Fibroblast of skin of left quadriceps (primary cell): ENCODE measurements at regions not wholly inside any gene's neighbourhood (a gene's known extent, or its start where the extent isn't known, plus 50 kb on each side); places are given as distances from the start of the nearest gene placed in this dataset.
"Not testable (repeated sequence)": the region's sequence is repeated elsewhere in the genome, so short reads cannot be mapped to it uniquely, and the experiment has no call there.

ENCODE experiments used
- DNase-seq, 2 experiments: peaks; one replicate each; pipeline ENCODE4 v3.0.0-alpha.2; 2013; ENCODE audit warnings: low read depth in 2 of 2

DNA sequence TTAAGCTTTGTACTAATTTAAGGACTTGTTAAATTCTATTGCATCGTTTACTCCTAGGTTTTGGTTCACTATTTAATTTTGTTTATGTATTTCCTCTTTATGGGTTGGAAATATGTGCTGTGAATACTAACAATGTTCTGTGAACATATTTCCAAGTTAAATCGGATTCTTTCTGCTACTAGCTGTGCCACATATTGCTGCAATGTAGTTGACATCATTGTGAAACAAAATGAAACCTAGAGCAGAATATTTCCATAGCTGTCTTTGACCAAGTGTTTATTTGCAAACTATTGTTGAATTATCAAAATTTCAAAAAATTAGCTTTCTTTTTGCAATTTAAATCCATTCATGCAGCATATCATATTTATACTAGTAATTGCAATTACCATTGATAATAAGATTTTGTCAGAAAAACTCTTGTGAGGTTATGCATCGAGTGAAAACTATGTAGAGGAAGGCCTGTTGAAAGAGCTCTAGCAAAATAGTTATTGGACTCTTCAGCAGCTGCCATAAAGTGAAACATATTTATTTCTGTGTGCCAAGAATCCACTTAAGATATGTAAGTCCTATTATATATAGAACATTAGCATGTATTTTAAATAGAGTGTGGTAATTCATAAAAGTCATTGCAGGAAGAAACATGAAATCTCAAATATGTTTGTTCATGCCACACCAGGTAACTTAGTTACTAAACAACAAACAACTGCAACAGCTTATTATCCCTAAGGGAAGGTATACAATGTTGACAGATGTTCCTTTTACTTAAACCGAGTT lies 575.1 kb downstream of the SLITRK6 start:
- peak in 1 of 2 experiments; percentile 3 for DNase-seq

DNA sequence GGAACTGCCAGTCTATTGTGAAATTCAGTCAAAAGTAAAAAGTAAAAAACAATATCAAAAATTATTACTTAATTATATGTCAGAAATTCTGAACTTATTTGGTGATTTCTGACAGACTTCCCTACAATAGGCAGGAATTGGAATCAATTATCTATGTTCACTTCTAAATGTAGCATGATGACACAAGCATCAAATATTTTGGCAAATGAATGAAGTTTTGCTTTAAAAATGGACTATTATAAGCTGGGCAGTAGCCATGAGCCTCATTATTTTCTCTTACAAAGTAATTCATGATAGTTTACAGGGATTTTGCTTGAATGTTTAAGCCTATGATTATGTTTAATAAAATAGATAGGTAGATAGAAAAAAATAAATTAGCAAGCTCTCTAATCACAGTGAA lies 582.6 kb downstream of the SLITRK6 start:
- DNase-seq, result no peak

DNA sequence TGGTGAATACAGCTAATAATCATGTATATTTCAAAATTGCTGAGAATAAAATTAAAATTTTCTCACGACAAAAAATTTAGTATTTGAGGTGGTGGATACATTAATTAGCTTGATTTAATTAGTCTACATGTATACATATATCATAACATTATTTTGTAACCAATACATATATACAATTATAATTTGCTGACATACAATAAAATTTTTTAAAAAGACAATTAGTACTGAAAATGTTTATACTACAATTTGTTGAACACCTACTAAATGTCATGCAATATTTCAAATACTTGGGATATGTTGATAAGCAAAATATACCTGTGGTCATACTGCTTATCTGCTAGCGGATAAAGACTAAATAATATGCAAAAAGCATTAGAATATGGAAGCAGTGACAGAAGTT lies 586.5 kb downstream of the SLITRK6 start:
- no peak for DNase-seq

DNA sequence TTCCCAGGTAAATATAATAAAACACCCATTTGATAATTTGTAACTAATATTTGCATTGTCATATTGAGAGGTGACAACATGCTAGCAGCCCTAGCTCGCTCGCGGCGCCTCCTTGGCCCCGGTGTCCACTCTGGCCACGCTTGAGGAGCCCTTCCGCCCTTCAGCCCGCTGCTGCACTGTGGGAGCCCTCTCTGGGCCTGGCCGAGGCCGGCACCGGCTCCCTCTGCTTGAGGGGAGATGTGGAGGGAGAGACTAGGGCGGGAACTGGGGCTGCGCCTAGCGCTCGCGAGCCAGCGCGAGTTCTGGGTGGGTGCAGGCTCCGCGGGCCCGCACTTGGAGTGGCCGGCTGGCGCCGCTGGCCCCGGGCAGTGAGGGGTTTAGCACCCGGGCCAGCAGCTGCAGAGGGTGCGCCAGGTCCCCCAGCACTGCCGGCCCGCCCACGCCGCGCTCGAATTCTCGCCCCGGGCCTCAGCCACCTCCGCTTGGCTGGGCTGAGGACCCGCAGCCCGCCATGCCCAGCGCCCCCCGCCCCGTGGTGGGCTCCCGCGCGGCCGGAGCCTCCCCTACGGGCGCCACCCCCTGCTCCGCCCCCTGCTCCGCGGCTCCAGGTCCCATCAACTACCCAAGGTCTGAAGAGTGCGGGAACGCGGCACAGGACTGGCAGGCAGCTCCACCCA lies 594.4 kb downstream of the SLITRK6 start:
- no peak for DNase-seq

DNA sequence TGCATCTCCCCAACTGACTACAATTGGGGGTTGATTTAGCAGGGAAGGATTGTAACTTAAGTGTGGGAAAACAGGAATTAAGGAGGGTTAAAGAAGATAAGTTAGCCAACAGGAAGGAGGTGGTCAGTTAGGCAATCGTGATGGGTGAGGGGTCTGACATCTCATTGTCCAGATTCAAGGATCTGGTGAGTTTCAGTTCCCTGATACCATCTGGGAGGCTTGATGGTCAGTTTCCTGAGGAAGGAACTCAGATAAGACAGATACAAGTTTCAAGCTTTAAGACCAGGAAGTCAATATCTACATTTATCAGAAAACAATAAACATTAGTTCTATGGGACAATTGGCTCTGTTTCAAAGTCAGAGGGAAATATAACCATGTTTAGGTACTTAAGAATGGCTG lies 601.8 kb downstream of the SLITRK6 start:
- DNase-seq, result no peak

DNA sequence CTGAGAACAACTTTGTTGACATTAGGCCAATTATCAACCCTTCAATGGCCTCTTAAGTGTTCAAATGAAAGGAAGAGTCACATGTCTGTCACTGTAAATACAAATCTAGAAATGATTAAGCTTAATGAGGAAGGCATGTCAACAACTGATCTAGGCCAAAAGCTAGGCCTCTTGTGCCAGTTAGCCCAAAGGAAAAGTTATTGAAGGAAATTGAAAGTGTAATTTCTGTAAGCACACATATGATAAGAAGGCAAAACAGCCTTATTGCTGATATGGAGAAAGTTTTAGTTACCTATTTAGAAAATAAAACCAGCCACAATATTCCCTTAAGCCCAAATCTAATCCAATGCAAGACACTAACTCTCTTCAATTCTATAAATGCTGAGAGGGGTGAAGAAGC lies 604.7 kb downstream of the SLITRK6 start:
- DNase-seq, result no peak

DNA sequence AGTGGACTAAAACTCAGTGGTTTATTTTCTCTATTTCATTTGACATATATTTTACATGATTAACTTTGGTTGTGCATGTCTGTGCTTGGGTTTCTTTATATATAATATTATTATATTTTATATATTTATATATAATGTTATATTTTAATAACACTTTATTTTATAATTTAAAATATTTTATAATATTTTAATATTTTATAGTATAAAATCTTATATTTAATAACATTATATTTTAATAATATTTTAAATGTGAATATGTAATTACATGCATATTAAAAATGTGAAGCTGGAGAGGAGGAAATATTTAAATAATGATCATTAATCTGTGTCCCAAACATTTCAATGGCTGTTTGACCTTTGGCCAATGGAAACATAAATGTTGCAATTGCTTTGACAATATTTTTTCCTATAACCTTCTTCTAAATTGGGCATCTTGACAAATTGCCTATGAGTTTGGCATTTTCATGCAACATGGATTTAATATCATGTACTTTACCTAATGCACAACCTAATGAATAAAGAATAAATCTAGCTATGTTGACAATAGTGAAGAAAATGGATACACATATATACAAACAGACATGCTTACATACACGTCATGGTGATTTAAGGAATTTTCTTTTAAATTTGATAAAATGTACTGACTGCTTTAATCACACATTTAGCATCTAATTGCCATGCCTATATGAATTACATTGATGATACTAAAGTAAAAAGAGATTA lies 607.1 kb downstream of the SLITRK6 start:
- DNase-seq, result no peak

DNA sequence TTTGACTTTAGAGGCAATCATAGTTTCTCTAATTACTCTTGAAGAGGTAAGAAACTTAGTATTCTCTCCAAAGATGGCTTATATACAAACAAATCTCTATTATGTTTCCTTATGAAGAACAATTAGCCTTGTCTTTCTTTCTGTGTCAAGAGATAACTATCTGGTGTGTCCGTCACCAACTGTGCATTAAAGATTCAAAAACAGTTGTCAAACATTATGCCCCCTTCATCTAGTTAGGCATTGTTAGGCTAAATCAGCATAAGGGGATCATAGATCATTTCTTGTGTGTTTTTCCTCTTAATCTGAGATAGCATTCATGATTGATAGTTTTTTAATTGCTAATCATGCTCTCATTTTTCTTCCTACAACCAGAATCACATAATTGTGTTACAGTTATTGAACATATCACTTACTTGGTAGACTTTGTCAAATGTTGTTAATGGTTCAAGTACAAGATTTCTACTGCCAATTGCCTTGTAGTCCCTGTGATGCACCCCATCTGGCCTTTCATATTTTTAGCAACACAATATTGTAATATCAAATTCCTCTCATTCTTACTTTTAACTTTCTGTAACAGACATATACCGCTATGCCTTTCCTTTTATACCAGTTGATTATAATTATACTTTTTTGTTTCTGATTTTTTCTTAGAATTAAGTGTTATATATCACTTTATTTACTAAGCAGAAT lies 612.7 kb downstream of the SLITRK6 start:
- no peak for DNase-seq

DNA sequence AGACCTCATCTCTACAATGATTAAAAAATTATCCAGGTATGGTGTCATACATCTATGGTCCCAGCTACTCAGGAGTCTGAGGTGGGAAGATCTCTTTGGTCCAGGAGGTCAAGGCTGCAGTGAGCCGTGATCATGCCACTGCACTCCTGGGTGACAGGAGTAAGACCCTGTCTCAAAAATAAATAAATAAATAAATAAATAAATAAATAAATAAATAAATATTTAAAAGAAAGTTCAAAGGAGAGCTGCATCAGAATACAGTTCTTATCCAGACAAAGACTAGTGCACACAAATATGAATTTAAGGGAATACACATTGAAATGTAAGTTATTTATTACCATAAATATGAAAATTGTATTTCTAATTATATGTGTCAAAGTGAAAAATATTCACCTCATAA lies 624.9 kb downstream of the SLITRK6 start:
- no peak for DNase-seq

DNA sequence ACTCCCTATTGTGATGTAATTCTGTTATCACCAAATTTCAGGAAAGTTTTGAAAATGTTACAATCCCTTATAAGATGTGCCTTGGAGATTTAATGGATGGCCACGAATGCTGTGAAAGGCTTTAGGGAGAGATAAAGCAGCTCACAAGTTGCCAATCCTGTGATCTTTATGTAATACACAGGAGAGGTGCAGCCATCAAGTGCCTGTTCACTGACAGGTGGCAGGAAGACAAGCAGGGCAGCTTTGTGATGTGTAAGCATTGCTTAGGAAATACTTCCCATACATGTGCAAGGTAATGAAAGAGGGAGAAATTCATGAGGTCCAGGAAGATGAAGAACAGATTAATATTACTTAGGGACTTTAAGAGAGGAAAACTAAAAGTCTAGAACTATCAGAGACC lies 628.8 kb downstream of the SLITRK6 start:
- DNase-seq, result no peak

DNA sequence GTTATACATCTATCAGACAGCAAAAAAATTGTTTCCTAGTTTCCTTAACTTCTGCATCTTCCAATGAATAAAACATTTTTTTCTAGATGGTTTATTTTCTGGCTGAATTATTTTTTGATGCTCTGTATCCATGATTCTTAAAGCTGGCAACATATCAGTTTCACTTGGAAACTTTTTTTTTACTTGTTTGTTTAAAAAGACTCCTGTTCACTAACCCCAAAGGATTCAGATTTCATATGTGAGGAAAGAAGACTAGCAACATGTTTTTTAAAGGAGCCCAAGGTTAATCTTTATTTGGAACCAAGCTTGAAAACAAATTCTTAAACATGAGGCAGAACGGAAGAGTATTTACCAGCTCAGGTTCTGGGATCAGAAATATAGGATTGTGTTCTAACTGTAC lies 632.3 kb downstream of the SLITRK6 start:
- no peak for DNase-seq

DNA sequence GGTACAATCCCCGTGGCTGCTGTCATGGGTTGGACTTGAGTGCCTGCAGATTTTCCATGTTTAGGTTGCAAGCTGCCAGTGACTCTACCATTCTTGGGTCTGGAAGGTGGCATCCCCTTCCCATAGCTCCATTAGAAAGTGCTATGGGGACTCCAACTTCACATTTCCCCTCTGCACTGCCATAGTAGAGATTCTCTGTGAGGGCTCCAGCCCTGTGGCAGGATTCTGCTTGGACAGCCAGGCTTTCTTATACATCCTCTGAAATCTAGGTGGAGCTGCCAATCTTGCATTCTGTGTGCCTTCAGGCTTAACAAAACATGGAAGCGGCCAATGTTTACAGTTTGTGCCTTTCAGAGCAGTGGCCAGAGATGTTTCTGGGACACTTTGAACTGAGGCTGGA lies 636.2 kb downstream of the SLITRK6 start:
- no peak for DNase-seq

DNA sequence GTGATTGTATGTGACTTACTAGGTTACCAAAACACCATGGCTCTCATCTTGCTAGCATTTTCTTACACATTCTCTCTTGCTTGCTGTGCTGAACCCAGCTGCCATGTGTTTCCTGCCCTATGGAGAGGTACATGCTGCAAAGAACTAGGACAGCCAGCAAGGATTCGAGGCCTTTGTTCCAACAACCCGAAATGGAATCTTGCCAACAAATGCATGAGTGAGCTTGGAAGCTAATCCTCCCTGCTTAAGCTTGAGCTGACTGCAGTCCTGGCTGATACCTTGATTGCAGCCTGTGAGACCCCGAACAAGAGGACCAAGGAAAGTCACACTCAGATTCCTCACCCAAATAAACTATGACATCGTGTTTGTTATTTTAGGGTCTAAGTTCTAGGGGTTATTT lies 651.2 kb downstream of the SLITRK6 start:
- no peak for DNase-seq

DNA sequence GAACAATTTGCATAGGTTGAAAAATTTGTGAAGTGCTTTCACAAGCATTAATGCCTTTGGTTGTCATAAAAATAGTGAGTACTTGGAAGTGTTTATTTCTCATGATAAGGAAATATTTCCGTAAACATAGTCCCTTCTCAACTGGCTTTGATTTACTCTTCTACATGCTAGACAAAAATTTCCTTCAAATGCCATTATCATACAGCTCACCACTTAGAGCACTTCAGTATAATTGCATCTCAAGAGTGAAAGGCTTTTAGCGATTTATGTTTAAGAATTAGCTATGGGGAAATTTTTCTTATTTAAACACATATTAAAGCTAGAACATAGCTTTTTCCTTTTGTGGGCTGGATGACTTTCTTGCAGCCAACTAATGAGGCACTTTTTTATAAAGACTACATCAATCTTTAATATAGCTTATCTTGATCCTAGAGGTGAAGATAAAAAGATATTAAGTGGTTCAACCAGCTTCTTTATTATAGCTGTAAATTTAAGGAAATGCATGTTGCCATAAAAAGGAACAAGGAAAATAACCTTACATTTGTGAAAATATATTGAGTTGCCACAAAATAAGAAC lies 656.8 kb downstream of the SLITRK6 start:
- no peak for DNase-seq

DNA sequence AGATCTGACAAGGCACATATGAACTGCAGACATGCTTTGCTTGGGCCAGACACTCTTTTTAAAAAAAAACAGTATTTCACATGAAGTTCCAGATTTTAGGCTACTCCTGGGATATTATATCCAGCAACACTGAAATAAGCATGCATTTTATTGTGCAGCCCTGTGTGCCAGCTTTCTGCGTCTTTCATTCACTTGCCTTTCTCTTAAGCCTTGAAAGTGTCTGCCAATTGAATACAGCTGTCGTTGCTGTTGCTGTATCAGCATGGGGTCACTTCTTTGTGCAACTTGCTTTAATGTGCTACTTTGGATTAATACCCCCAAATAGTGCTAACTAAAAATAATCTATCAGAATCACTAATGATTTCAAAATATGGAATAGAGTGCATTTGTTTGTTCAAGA lies 657.8 kb downstream of the SLITRK6 start:
- DNase-seq, result no peak

DNA sequence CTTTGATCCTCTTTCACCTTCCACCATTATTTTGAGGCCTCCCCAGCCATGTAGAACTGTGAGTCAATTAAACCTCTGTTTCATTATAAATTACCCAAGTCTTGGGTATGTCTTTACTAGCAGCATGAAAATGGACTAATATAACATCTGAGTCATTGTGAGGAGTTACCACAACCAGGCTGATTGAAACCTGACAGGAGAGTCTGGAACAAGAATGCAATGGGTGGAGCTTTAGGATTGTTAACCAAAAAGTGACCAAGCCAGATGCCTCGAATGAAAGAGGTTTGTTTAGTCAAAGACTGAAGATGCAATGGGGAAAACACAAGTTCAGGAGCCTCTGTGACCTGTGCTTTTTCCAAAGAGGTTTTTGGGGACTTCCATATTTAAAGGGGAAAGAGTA lies 659.0 kb downstream of the SLITRK6 start:
- DNase-seq, result peak in 1 of 2 experiments; percentile 2

DNA sequence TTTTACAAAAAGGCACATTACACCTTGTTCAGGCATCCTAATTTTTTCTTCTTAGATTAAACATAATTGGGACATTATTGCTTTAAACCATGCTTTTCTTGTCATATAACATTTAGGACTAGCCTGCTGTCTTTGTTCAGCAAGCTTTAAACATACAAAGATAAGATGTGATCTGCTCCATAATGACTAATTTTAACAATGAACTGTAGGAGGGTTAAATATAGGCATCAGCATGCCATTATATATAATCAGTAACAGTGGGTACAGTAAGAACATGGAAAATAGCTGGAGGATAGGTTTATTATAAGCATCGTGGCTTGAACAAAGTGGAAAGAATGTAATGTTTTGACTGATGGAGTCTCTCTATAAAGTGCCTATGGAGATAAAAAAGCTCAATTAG lies 661.7 kb downstream of the SLITRK6 start:
- no peak for DNase-seq

DNA sequence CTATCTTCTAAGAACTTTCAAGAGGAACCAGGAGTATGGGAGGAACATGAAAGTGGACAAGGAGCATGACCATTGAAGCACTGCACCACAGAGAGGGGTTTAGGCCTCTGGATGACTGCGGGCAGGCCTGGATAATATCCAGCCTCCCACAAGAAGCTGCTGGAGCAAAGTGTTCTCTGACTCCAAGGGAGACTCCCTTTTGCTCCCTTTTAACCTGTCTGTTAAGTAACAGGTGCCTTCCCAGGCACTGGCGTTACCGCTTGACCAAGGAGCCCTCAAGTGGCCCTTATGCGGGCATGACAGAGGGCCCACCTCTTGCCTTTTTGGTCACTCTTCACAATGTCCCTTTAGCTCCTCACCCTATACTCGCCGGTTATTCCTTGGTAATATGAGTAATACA lies 666.2 kb downstream of the SLITRK6 start:
- DNase-seq, result no peak

DNA sequence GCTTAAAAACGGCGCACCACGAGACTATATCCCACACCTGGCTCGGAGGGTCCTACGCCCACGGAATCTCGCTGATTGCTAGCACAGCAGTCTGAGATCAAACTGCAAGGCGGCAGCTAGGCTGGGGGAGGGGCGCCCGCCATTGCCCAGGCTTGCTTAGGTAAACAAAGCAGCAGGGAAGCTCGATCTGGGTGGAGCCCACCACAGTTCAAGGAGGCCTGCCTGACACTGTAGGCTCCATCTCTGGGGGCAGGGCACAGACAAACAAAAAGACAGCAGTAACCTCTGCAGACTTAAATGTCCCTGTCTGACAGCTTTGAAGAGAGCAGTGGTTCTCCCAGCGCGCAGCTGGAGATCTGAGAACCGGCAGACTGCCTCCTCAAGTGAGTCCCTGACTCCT lies 675.7 kb downstream of the SLITRK6 start:
- not testable (repeated sequence) for DNase-seq

DNA sequence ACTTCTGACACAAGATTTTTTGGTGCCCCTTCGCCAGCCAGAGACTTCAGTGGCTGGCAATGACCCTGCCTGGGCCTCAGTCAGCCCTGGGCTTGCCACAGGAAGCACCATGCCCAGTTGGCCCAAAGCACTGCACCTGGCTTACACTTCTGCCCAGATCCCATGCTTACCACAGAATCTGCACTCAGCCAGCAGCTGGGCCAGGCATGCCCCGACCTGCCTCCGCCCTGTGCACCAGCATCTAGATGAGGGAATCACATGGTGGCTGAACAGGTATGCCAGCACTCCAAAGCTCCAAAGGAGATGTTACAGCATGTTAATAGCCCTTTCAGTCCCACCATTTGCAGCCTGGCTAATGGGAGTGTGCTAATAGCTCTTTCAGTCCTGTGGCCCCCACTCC lies 690.9 kb downstream of the SLITRK6 start:
- DNase-seq, result no peak

DNA sequence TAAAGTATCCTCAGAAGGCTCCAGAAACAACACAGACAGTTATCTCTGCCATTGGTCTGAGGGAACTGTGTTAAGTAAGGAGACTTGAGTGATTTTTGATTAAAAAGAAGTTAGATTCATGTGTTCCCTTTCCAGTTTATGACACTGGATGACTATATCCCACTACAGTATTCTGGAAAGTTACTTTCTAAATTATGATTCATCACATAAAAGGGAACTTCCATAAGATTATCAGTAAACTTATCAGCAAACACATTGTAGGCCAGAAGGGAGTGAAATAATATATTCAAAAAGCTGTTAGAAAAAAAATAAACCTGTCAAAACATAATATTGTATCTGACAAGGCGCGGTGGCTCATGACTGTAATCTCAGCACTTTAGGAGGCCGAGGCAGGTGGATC lies 700.0 kb downstream of the SLITRK6 start:
- no peak for DNase-seq
